CD4-positive, alpha-beta T cell treated with Interleukin-12 subunit alpha and Interleukin-12 subunit beta, for 1 hour (primary cell): ENCODE measurements at regions not wholly inside any gene's neighbourhood (a gene's known extent, or its start where the extent isn't known, plus 50 kb on each side); places are given as distances from the start of the nearest gene placed in this dataset.
"Not testable (repeated sequence)": the region's sequence is repeated elsewhere in the genome, so short reads cannot be mapped to it uniquely, and the experiment has no call there.

Source experiments
- DNase-seq: peaks from one replicate; pipeline ENCODE4 v3.0.0-alpha.2; 2020

GRCh38 chr11:122439866-122440810 lies 215.4 kb upstream of the UBASH3B start:
- no peak for DNase-seq

DNA sequence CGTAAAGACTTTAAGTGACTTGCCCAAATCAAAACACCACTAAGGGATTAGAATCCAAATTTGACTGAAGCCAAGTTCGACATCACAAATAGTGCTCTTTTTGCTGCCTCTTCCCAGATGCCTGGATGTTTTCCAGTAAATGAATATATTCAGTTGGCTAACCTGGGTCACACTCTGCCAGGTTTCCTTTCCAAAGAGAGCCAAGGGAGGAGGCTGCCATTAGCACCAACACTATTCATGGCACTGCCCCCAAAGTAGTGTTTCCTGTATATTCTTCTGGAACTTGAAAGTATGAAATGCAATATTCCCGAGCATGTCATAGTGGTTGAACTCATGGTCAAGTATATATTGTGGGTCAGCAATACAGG lies 219.3 kb upstream of the UBASH3B start:
- no peak for DNase-seq

DNA sequence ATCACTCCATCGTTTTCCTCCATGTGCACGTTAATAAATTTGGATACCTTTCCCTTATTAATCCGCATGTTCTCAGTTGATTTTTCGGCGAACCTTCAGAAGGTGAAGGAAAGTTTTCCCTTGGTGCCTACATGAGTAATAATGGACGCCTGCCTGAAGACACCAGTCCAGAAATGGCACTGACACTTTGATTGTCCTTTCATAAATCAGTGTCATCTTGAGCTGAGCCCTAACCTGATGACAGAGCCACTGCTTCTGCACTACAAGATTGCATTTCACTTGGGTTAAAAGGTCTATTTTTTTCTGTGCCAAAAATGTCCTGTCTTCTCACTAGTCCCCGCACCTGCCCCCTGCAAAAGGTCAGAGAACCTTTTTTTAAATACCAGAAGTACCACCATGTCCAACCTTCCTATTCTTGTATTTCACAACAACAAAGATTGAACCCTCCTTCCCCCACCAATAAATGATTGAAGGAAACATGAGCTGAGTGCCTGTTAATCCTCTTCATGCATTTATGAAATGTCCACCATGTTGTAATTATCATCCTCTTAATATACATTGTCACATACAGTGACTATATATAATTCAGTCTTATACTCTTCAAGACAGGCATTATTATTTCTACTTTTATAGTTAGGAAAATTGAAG lies 219.9 kb upstream of the UBASH3B start:
- DNase-seq: no peak

GRCh38 chr11:122434786-122435185 lies 220.7 kb upstream of the UBASH3B start:
- no peak for DNase-seq

DNA sequence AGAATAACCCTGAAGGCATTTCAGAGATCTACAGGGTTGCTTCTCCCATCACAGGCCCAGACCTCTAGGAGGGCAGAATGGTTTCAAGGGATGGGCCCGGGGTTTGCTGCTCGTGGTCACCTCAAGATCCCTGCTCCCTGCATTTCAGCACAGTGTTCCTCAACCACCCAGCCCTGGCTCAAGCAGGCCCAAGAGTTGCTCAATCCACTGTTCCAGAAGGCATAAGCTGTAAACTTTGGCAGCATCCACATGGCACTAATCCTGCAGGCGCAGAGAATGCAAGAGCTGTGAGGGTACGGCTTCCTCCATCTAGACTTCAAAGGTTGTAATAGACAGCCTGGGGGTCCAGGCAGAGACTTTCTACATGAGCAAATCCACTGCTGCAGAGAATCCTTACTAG lies 225.0 kb upstream of the UBASH3B start:
- no peak for DNase-seq

DNA sequence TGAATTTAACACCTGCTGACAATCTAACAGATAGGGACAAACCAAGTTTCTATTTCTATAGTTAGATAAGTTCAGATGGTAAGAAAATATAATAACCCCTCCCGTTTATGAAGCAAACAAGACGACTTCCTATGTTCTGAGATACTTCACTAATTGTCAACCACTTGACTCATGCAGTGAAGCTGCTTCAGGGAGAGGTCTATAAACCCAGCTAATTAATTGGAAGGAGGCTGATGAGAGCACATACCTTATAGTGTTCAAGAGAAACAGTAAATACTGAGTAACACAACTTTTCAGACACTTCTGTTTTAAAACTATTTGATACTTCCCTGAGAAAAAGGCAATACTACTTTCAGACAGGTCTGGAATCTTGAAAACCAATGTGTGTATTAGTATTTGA lies 229.4 kb upstream of the UBASH3B start:
- DNase-seq: no peak

GRCh38 chr11:122424636-122425035 lies 230.9 kb upstream of the UBASH3B start:
- DNase-seq: no peak

DNA sequence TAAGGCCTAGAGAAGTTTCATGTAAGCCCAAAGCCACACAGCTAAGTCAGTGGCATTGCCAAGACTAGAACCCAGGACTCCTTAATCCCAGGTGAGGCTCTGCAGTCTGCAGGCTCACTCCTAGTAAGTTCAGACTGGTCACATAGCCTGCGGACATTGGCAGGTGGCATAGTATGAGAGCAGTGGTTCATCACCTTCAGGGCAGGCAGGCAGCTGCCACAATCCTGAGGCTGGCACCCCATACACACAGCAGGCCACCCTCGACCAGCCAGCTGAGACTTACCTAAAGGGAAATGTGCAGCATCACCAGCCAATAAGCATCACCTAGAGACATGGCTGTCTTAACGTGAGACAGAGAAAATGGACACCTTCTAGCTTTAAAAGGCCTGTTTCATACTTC lies 231.6 kb upstream of the UBASH3B start:
- no peak for DNase-seq

GRCh38 chr11:122423273-122423672 lies 232.2 kb upstream of the UBASH3B start:
- DNase-seq: no peak

- no peak for DNase-seq
Measured at GRCh38 chr11:122422682-122423081, 232.8 kb upstream of the UBASH3B start.

GRCh38 chr11:122421702-122422101 lies 233.8 kb upstream of the UBASH3B start:
- DNase-seq: no peak

- no peak for DNase-seq
Measured at GRCh38 chr11:122418032-122418431, 237.5 kb upstream of the UBASH3B start.

DNA sequence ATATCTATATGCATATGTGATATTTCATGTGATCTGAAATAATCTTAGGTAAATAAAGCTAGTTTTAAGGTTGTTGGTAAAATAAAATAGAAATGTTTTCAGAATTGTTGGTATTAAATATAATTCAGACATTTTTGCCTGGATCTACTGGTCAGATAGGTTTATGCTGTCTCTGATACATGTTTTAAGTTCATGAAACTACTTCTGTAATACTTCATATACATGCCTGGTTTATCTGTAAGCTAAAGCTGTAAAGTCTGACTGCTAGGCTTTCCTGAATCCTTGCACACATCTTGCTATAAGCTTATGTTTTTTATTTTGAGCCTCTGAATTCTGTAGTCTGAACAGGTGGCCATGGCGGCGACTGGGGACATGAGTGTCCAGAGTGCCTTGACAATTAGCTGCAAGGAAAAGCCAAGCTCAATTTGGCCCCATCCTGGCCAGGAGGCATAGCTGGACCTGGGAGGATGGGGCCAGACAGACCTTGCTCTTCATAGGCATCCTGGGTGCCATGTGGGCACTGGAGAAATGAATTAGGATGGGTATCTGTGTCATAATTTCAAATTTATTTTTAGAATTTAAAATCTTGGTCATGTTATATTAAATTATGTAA lies 241.0 kb upstream of the UBASH3B start:
- no peak for DNase-seq

- DNase-seq: no peak
Measured at GRCh38 chr11:122413677-122414076, 241.8 kb upstream of the UBASH3B start.

DNA sequence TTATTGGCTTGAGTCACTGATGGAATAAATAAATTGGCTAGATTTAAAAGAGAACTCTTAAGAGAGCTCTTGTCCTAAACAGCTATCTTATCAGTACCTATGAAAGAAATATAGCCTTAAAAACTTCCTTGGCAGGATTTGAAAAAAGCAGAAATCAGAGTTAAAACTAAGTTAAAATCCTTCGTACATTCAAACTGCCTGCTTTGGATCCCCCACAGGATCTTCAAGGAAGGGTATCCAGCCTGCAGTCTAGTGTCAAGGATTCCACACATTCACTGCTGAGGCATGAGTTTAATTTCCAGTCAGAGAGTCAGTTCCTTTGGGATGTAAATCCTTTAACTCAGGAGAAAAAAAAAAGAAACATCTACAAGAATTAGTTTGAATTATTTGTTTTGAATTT lies 242.9 kb upstream of the UBASH3B start:
- no peak for DNase-seq

DNA sequence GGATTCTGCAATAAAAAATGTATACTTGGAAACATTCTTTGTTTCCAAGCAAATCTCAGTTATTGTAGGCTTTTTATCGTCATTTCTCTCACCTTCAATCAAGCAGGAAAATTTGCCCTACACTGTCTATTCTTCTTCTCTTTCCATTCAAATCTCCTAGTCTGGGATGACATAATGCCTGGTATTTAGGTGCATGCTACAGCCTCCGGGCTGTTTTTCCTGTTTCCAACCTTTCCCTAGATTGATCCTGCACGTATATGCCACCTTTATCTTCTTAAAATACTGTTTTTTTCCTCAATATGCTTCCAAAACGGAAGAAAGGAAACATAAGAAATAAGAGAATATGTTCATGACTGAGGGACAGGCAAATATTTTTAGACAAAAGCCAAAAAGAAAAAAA lies 249.1 kb upstream of the UBASH3B start:
- no peak for DNase-seq

- DNase-seq: no peak
Measured at GRCh38 chr11:122405547-122406341, 249.8 kb upstream of the UBASH3B start.

DNA sequence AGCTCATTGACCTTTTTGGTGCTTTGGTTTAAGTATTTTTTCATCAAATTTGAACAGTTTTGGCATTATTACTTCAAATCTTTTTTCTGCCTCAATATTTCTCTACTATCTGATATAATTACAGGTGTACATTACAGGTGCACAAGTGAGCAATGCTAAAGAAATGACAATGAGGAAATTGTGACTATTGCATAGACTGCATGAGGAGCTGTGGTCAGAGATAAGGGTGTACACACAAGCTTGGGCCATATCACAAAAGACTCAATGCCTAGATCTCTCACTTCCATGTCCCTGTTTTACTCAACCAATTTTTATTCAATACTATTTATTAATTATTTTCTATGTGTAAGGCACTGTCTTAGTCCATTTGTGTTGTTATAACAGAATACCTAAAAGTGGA lies 251.0 kb upstream of the UBASH3B start:
- DNase-seq: no peak

DNA sequence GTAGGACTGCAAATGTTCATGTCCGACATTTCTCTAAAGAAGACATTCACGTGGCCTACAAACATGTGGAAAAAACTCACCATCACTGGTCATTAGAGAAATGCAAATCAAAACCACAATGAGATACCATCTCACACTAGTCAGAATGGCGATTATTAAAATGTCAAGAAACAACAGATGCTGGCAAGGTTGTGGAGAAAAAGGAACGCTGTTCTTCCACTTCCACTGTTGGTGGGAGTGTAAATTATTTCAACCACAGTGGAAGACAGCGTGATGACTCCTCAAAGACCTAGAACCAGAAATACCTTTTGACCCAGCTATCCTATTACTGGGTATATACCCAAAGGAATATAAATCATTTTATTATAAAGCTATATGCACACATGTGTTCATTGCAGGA lies 253.9 kb upstream of the UBASH3B start:
- not testable (repeated sequence) for DNase-seq

- DNase-seq: no peak
Measured at GRCh38 chr11:122399375-122399774, 256.1 kb upstream of the UBASH3B start.

- DNase-seq: no peak
Measured at GRCh38 chr11:122398851-122399250, 256.7 kb upstream of the UBASH3B start.

DNA sequence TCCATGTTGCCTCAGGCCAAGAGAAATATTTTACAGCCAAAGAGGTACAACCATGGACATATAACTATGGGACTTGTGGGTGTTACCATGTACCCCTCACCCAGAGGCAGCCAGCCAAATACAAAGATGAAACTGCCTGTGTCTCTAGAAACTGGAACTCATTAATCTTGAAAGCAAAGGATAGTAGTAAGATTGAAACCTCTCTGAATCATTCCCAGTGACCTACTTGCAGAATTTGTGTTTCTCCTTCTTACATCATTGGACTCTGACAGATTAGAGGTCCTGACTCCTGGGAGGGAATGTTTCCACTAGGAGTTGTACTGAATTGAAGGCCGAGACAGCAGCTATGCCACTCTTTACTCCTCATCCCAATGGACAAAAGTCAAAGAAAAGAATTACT lies 257.4 kb upstream of the UBASH3B start:
- no peak for DNase-seq

DNA sequence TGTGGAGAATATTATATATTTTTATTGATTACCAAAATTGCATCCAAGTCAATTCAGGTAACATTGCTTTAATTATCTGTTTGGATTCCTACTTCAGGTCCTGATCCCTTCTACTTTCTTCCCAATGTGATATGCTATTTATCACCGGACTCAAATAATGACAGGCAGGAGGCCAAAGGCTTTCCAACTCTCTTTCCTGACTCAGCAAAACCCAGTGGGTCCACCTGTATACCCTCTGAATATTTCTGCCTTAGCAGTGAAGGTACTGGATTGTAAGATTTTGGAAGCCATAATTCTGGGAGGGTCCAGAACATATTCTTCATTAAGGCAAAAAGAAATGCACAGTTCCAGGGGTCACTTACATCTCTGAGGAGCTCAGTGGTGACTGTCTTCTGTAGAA lies 260.2 kb upstream of the UBASH3B start:
- DNase-seq: no peak
